ENCODE measurements at regions not wholly inside any gene's neighbourhood (a gene's known extent, or its start where the extent isn't known, plus 50 kb on each side); places are given as distances from the start of the nearest gene placed in this dataset.

- TF ChIP-seq CTCF (IDR thresholded peaks at IDR 0.05) (no peak), POLR2A (IDR thresholded peaks at IDR 0.05) (no peak)
Observed at GRCh38 chr2:65866148-65866547, 433.7 kb upstream of the SPRED2 start.
